ENCODE measurements at regions not wholly inside any gene's neighbourhood (a gene's known extent, or its start where the extent isn't known, plus 50 kb on each side); places are given as distances from the start of the nearest gene placed in this dataset.

- Histone ChIP-seq H3K9me3 (ENCODE audit: control insufficient read depth in 4 of 4, low read length in 3 of 4) (no peaks in the 10 kb centered on the region), H3K4me1 (ENCODE audit: control insufficient read depth in 4 of 4, insufficient read depth in 4 of 4, low read length in 3 of 4) (no peaks in the 10 kb centered on the region), H3K4me3 (ENCODE audit: low read depth in 1 of 3, low read length in 3 of 3) (no peak overlapping the region), H3K27me3 (ENCODE audit: control insufficient read depth in 4 of 4, insufficient read depth in 4 of 4, low read length in 3 of 4) (no peaks in the 10 kb centered on the region), H3K9ac (ENCODE audit: low read depth in 1 of 2, low read length in 2 of 2) (no peak overlapping the region), H3K27ac (ENCODE audit: low read depth in 1 of 2, low read length in 2 of 2) (no peak overlapping the region), H3K36me3 (ENCODE audit: control insufficient read depth in 4 of 4, insufficient read depth in 3 of 4, low read depth in 1 of 4, low read length in 3 of 4) (no peaks in the 10 kb centered on the region)
- no peak for DNase-seq (ENCODE audit: low spot score)
- TF ChIP-seq GABPA (IDR thresholded peaks at IDR 0.05 in 1 of 2, conservative IDR thresholded peaks at IDR 0.05 in 1 of 2), result no peak
- TF ChIP-seq JUND (IDR thresholded peaks at IDR 0.05), result no peak
- no peak for TF ChIP-seq HNF4A (conservative IDR thresholded peaks at IDR 0.05)
- TF ChIP-seq FOXA1 (IDR thresholded peaks at IDR 0.05), result no peak
- TF ChIP-seq REST (IDR thresholded peaks at IDR 0.05), result no peak
- TF ChIP-seq SP1 (IDR thresholded peaks at IDR 0.05), result no peak
- no peak for TF ChIP-seq NR2F2 (IDR thresholded peaks at IDR 0.05)
- no peak for TF ChIP-seq CTCF (IDR thresholded peaks at IDR 0.05; ENCODE audit: low read depth, low read length, missing input control)
- TF ChIP-seq HNF4G (IDR thresholded peaks at IDR 0.05), result no peak
- TF ChIP-seq FOXA2 (IDR thresholded peaks at IDR 0.05), result no peak
- TF ChIP-seq ZBTB33 (IDR thresholded peaks at IDR 0.05), result no peak
- TF ChIP-seq RXRA (IDR thresholded peaks at IDR 0.05), result no peak
- TF ChIP-seq TAF1 (conservative IDR thresholded peaks at IDR 0.05), result no peak
- 74% methylated on average over 2 of the region's 2 CpGs for WGBS
Measured at GRCh38 chr5:126198531-126198930, 224.7 kb upstream of the GRAMD2B start.

GRCh38 chr5:126199467-126199866, 223.7 kb upstream of the GRAMD2B start:
- H3K27ac ChIP-seq (ENCODE audit: low read depth in 1 of 2, low read length in 2 of 2), result no peak overlapping the region
- no peaks in the 10 kb centered on the region for H3K4me1 ChIP-seq (ENCODE audit: control insufficient read depth in 4 of 4, insufficient read depth in 4 of 4, low read length in 3 of 4)
- no peak overlapping the region for H3K4me3 ChIP-seq (ENCODE audit: low read depth in 1 of 3, low read length in 3 of 3)
- 84% methylated on average over 4 of the region's 4 CpGs for WGBS
- no peaks in the 10 kb centered on the region for H3K36me3 ChIP-seq (ENCODE audit: control insufficient read depth in 4 of 4, insufficient read depth in 3 of 4, low read depth in 1 of 4, low read length in 3 of 4)
- no peak for DNase-seq (ENCODE audit: low spot score)
- TF ChIP-seq HNF4G (IDR thresholded peaks at IDR 0.05), result no peak
- TF ChIP-seq ATF3 (IDR thresholded peaks at IDR 0.05), result no peak
- no peak for TF ChIP-seq RXRA (IDR thresholded peaks at IDR 0.05)
- TF ChIP-seq HNF4A (conservative IDR thresholded peaks at IDR 0.05), result no peak
- TF ChIP-seq YY1 (IDR thresholded peaks at IDR 0.05), result no peak
- no peak for TF ChIP-seq REST (IDR thresholded peaks at IDR 0.05)
- no peak for TF ChIP-seq RAD21 (IDR thresholded peaks at IDR 0.05)
- no peak for TF ChIP-seq NR2F2 (IDR thresholded peaks at IDR 0.05)
- TF ChIP-seq FOXA2 (IDR thresholded peaks at IDR 0.05), result no peak
- H3K27me3 ChIP-seq (ENCODE audit: control insufficient read depth in 4 of 4, insufficient read depth in 4 of 4, low read length in 3 of 4), result no peaks in the 10 kb centered on the region
- H3K9me3 ChIP-seq (ENCODE audit: control insufficient read depth in 4 of 4, low read length in 3 of 4), result no peaks in the 10 kb centered on the region
- no peak overlapping the region for H3K9ac ChIP-seq (ENCODE audit: low read depth in 1 of 2, low read length in 2 of 2)

All from liver (tissue), 8 donors.